GM18499 (cell line): ENCODE measurements at regions not wholly inside any gene's neighbourhood (a gene's known extent, or its start where the extent isn't known, plus 50 kb on each side); places are given as distances from the start of the nearest gene placed in this dataset.

ENCODE experiments used
- ATAC-seq: cut with Tn5 transposase; IDR thresholded peaks from one replicate; pipeline ENCODE4 v1.9.1; 2021; ENCODE audit warnings: moderate number of reproducible peaks; ENCODE audit not compliant: insufficient read depth, unreplicated experiment

GRCh38 chr4:29213020-29213419, 1507.1 kb upstream of the PCDH7 start:
- ATAC-seq: no peak

- ATAC-seq: no peak
Measured at GRCh38 chr4:29220761-29221160, 1499.4 kb upstream of the PCDH7 start.

DNA sequence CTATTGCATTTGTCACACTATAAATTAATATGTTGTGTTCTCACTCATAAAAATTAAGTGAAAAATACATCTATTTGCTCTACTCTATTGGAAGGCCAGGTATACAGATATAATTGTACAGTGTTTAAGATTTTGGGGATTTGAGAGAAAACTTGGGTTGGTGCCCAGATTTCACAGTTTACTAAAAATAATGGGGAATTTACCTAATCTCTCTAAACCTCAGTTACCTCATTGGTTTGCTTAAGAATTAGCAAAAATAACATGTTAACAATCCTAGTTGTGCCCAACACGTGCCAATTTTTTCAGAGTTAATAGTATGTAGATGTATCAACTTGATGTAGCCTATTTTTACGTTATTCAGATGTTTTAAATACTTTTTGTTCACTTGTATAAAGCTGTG, 1495.3 kb upstream of the PCDH7 start:
- ATAC-seq: no peak

DNA sequence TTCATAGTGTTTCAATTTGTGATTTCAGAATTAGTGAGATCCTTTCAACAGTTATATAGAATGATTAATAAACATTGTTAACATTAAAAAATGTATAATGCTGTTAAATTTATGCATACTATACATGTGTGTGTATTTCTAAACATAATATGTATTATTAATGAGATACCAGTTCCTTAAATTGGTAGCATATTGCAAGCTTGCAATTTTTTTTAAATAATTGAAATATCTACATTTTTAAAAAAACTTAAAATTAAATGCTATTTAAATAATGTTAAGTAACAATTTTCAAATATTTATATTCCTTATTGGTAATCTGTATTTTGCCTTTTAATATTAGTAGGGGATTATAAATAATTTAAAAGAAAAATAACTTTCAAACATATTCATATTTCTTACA, 1479.5 kb upstream of the PCDH7 start:
- no peak for ATAC-seq

GRCh38 chr4:29243054-29243453, 1477.1 kb upstream of the PCDH7 start:
- ATAC-seq: no peak

DNA sequence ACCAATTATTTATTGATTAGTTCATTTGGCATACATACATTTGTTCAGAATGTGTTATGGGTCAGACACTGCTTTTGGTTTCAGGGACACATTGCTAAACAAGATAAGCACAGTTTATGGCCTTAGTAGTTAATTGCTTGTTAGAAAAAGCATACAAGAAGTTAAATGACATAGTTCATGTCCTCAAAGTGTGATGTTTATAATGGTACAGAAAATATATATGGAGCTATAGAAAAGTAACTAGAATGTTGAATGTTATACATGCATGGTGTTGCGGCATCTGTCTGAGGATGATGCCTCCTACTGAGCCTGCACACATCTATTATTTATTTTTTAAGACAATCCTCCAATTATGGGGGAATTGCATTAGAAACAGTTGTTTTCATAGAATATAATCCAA, 1476.3 kb upstream of the PCDH7 start:
- ATAC-seq: no peak

- ATAC-seq: no peak
Measured at GRCh38 chr4:29259556-29259955, 1460.6 kb upstream of the PCDH7 start.

DNA sequence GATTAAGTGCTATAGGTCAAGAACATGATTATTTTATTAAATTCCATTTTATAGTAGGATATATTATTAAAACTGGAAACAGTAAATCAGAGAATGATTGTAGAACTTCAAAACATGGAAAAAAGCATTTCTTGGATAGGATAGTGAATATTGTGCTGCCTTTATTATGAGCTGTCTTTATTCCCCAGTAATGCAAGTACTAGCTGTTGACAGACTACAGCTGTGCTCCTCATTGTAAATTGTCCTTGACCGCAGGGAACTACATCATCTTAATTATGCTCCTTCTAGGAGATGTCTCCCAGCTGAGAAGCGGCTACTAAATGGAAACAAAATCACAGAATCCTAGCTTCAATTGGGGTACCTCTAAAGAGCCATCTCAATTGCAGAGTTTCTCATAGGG, 1457.2 kb upstream of the PCDH7 start:
- no peak for ATAC-seq

GRCh38 chr4:29276150-29276549, 1444.0 kb upstream of the PCDH7 start:
- no peak for ATAC-seq

- no peak for ATAC-seq
Measured at GRCh38 chr4:29277381-29277780, 1442.8 kb upstream of the PCDH7 start.

GRCh38 chr4:29278585-29278984, 1441.6 kb upstream of the PCDH7 start:
- ATAC-seq: no peak

DNA sequence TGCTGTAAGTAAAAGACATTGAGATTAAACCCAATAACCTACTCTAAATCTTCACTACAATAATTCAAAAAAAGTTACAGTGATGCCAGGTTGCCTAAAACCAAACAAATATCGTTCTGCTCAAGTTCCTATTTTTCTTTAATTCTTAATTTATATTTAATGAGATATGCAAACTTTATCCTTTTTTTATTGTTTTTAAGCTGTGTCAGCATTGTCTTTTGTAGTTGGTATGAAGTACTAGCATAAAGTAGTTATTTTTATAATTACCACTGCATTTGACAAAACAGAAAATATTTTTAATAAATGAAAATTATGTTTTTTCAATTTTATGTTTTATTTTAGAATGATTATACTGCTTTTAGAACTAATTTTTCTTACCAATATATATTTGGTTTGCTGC, 1431.1 kb upstream of the PCDH7 start:
- ATAC-seq: no peak

- no peak for ATAC-seq
Measured at GRCh38 chr4:29295280-29295679, 1424.9 kb upstream of the PCDH7 start.

- no peak for ATAC-seq
Measured at GRCh38 chr4:29304595-29304994, 1415.6 kb upstream of the PCDH7 start.

DNA sequence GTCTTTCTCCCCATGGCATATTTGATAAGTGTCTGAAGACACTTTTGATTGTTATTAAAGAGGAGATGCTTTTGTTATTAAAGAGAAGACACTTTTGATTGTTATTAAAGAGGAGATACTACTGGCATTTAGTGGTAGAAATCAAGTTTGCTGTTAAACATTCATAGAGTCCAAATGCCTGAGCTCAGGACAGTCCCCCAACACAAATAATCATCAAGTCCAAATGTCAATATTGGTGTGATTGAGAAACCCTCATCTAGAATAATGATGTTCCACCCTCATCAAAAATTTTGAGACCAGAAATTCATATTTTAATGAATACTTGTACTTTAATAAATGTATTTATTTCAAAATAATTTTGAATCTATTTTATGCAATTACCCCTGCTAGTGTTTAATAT, 1412.9 kb upstream of the PCDH7 start:
- ATAC-seq: no peak

DNA sequence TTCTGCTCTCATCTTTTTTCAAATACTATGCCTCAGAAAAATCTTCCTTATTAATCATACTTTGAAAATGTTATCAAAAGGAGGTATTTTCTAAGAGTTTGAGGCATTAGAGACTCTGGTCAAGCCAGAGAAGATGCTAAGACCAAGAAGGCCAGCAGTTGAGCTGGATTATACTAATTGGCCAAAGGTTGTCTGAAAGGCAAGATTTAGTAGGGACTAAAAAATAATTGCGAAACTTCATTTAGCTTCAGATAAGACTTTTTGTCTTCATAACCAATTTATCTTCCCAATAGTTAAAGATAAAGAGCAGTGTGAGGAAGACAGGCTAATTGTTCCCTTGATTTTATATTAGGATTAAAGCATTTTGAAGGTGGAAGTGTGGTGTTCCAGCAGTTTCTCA, 1412.4 kb upstream of the PCDH7 start:
- no peak for ATAC-seq

GRCh38 chr4:29309050-29309449, 1411.1 kb upstream of the PCDH7 start:
- ATAC-seq: no peak

GRCh38 chr4:29310252-29310651, 1409.9 kb upstream of the PCDH7 start:
- ATAC-seq: no peak

- no peak for ATAC-seq
Measured at GRCh38 chr4:29311247-29311646, 1408.9 kb upstream of the PCDH7 start.

DNA sequence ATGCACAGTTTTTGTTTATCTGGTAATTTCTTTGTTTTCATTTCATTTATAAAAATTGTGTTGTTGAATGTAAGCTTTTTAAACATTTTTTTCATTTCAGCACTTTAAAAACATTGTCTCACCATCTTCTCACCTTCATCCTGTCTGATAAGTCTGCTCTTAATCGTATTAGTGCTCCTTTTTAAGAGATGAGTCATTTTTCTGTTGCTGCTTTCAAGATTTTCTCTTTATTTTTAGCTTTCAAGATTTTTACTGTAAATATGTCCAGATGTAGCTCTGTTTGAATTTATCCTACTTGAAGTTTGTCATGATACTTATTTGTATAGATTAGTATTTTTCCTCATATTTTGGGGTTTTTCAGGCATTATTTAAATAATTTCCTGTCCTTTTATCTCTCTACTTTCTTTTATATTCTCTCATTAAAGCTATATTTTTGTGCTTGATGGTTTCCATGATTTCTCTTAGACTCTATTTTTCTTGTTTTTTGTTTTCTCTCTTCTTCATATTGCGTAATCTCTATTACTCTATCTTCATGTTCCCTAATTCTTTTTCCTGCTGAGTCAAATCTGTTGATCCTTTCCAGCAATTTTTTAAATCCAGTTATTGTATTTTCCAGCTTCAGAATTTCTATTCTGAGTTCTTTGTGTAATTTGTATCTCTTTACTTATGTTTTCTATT, 1400.4 kb upstream of the PCDH7 start:
- no peak for ATAC-seq

DNA sequence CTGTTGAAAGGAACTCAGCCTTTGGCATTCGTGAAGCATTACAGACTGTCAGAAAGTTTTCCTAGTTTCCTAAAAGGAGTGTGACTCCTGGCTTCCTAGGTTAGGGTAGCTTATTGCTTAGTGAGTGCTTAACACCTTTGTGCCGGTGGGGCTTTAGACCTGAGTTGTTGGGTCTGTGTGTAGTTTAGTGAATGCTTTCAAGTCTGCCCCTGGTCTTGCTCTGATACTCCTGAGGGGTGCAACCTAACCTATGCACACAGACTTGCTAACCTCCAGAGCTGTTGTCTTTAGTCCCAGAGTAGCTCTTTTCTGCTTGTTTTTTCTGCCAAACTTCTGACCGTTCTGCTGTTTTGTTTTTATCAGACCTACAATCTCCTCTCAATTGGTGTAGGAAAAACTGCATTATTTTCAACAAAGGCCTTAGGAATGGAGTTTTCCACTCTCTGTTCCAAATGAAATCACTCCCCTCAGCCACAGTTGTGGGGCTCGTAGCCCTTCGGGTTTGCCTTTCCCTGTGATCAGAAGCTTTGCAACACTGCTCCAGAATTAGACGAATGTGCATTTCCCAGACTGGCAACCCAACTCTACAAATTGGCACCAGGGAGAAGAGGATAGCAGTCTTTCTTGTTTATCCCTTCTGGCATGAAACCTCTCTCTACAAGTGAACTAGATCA, 1399.1 kb upstream of the PCDH7 start:
- no peak for ATAC-seq

DNA sequence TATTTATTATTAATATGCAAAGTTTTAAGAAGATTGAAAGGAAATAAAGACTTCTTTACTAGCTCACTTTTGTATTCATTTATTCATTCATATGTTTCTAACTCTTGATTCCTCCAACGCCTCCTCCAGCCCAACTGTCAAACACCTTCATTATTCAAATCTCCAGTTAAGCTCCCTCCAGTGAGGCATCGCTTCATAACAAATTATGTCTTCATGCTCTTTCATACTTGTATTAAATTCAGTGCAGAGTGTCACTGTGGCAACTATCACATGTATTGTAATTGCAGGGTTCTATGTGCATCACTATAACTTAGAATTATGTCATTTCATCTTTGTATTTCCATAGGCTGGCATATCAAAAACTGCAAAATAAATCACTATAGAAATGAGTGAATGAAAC, 1394.2 kb upstream of the PCDH7 start:
- no peak for ATAC-seq
